DMS 273 treated with DMSO at 0.1 percent for 48 hours (cell line): ENCODE measurements at regions not wholly inside any gene's neighbourhood (a gene's known extent, or its start where the extent isn't known, plus 50 kb on each side); places are given as distances from the start of the nearest gene placed in this dataset.
"Not testable (repeated sequence)": the region's sequence is repeated elsewhere in the genome, so short reads cannot be mapped to it uniquely, and the experiment has no call there.

Source experiments
- DNase-seq: peaks from one replicate; lab custom pipeline; 2025; lab: John Stamatoyannopoulos, UW

DNA sequence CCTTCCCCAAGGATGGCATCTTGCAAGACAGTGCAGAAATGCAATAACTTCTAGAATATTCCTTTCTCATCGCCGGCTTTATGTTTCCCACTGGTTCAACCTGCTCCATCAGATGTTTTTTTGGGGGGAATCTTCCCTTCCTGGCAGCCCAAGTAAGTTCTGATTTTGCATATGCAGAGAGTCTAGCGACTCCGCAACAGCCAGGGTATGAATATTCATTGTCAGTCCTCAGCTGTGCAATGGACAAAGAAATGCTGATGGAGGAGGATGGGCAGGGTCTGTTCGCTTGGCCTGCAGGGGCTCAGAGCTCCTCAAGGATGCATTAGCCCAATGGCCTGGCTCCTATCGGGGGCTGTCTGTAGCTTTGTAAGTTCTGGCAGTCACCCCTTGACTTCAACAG is 358.8 kb upstream of the CCL2 start:
- DNase-seq: no peak

GRCh38 chr17:33901085-33901484 is 354.0 kb upstream of the CCL2 start:
- no peak for DNase-seq

- no peak for DNase-seq
Observed at GRCh38 chr17:33902901-33903449, 352.1 kb upstream of the CCL2 start.

DNA sequence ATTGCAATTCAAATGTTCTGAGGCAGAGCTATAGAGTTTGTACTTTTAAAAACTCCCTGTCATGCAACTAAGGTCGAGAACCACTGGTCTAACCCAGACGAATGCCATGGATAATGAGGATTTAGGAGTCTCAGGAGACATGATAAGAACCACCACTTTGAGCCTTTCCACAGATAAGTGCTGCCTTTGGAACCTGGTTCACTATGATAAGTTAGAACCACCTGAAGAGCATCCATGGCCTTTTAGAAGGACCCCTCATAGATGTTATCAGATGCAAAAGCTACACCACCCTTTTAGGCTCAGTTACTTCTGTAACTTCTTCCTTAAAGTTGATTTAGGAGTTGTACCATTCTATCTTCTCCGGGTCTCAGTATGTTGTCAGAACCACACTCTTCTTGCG is 350.6 kb upstream of the CCL2 start:
- no peak for DNase-seq

DNA sequence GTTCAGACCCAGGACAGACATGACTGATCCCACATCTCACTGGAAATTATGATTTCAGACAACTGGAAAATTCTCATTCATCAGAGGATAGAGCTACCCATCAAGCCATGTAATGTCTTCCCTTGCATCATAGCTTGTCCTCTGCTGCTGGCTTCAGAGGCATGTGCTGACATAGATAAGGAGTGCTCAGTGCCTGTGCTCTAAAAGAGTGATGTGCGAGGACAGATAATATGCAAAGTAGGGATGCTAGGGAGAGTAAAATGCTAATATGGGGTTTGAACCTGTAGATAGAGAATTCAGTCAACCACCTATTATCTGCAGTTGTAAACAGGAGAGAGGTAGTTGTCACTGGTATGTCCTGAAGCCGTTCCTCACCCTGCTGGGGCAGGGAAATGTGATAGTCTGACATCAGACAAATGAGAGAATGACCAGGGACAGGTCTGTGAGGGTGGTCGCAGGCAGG is 349.7 kb upstream of the CCL2 start:
- DNase-seq: no peak

GRCh38 chr17:33908363-33909064 is 346.6 kb upstream of the CCL2 start:
- DNase-seq: no peak

- no peak for DNase-seq
Observed at GRCh38 chr17:33910200-33910857, 344.8 kb upstream of the CCL2 start.

DNA sequence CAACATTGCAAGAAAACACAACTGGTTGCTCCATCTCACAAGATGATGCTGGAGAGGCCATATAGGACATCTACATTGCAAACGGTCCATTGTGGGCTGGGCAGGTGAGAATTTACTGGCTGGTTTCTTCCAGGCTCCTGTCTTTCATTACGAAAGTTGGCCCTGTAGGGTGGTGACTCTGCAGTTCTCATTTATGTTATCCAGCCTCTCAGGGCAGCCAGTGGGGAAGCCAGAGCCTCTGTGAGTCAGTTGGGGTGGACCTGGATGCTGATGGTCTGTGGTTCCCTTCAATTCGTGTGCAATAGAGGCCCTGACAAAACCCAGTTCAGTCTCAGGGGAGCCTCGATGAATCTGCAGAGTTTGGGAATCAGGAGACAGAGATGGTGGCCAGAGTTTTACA is 341.0 kb upstream of the CCL2 start:
- DNase-seq: no peak

DNA sequence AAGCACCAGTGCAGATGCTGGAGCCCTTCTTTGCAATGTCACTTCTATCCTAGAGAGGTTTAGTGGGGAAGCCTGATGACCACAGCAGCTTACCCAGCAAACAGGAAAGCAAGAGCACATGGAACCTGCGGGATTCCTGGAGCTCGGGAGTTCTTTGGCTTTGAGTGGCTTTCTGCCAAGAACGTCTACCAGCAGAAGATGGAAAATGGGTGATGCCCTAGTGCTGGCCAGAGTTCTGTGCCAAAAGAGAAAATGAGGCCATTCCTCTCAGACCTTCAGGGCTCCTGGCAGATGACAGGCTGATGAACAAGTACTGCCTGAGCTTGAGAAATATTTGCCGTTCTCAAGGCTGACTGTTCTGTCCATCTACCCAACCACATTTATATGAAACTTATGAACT is 332.1 kb upstream of the CCL2 start:
- DNase-seq: no peak

DNA sequence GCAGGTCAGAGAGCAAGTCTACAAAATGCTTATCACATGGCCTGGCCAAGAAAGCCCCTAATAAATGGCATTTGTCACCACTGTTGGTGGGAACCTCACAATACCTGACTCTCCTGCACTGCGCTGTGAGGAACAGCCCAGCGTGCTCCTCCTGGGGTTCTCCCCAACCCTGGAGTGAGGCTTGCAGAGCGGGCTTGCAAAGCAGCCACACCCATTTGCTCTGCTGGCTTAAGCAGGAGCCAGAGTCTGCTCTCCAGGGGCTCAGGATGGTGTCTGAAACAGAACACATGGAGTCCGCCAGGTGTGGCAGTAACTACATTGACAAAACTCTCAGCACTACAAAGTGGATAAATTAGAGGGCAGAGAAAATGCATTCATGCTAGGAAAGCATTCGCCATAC is 331.0 kb upstream of the CCL2 start:
- DNase-seq: no peak

- DNase-seq: no peak
Observed at GRCh38 chr17:33925649-33926048, 329.4 kb upstream of the CCL2 start.

DNA sequence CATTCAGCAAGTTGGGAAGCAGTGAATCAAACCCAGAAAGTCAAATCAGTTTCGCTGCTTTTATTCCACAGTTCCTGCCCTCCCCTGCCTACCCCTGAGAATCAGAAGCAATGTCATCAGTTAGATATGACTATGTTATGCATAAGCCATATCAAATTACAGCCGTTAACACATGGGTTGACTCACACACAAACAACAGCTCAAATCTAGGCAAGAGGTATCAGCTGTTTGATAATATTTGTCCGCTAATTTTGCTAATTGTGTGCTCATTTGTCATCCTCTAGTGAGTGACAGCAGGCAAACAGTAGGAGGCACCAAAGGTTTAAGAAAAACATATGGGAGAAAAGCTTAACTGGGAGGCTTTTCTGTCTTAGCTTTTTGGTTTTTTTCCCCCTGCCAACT is 327.4 kb upstream of the CCL2 start:
- no peak for DNase-seq

DNA sequence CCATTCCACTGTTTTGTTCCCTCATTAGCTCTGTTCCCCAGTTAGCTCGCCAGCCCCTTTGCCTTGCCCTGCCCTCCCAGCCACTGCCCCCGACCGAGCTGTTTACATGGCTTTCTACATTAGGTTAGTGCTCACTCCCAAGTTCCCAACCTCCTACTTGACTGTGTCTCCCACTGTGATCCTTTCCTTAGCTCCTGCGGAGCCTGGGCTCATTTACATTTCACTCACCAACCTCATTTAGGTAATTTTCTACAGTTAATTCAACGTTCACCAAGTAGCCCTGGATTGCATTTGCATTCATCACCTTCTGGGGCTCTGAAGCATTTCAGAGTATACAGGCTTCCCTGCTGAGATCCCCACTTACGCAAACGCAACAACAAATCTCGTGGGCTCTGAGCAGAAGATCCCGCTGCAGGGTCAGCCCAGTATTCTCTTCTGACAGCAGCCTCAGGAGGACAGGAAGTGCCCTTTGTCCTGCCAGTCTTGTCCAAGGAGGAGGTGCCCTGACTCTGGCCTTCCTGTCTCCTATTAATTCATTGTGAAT is 325.8 kb upstream of the CCL2 start:
- no peak for DNase-seq

GRCh38 chr17:33931148-33931814 is 323.8 kb upstream of the CCL2 start:
- not testable (repeated sequence) for DNase-seq

- DNase-seq: no peak
Observed at GRCh38 chr17:33932996-33933395, 322.1 kb upstream of the CCL2 start.

GRCh38 chr17:33933576-33933975 is 321.5 kb upstream of the CCL2 start:
- no peak for DNase-seq

DNA sequence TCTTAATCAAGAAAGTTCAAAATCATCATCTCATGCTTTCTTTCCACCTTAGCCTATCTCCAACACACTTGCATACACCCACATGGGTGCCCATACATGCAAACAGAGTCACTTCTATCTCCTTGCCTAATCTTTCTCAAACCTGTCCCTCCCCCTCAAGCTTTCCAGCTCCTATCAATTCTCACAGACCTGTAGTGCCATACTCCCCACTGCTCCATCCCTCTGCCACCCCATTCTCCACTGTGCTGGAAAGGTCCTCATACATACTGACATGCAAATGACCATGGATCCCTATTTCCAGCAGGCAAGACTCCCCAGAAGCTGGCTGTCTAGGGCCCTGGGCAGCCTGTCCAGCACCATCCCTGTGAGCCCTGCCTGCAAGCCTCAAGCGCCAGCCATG is 320.4 kb upstream of the CCL2 start:
- no peak for DNase-seq

DNA sequence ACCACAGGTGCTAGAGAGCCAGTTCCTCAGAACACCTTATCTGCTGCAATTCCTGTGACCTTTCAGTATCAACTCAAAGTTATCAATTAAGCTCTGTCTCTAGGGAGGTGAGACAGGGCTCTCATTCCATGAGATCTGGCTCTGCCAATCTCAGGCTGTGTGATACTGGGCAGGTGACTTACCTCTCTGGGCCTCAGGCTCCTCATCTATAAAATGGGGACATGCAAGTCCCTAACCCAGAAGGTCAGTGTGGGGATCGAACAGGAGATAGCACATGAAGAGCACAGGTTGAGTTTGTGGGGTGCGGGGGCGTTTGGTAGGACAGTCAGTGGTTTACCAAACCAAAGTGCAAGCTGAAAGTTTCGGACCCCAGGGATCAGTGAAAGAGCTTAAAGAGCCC is 319.3 kb upstream of the CCL2 start:
- no peak for DNase-seq

- no peak for DNase-seq
Observed at GRCh38 chr17:33936764-33937163, 318.3 kb upstream of the CCL2 start.

DNA sequence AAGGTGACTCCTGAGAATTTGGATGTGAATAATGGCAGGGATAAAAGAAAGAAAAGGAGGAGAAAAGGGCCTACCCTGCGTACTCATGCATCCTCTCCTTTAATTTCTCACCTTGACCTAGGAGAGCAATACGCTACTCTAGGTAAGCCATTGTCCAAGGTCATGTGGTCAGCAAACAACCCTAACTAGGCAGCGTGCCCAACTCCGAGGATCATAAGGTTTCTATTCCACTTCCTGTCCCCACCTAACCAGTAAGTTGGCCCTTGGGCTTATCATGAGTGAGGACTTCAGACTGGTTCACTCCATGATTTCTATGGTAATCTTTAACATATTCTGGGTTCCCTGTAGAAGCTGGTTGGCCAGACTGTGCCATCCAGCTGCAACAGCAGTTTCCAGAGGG is 315.1 kb upstream of the CCL2 start:
- no peak for DNase-seq

- no peak for DNase-seq
Observed at GRCh38 chr17:33940769-33941370, 314.2 kb upstream of the CCL2 start.

GRCh38 chr17:33941744-33942143 is 313.3 kb upstream of the CCL2 start:
- no peak for DNase-seq
